KMS-11 (cell line): ENCODE measurements at regions not wholly inside any gene's neighbourhood (a gene's known extent, or its start where the extent isn't known, plus 50 kb on each side); places are given as distances from the start of the nearest gene placed in this dataset.
"Not testable (repeated sequence)": the region's sequence is repeated elsewhere in the genome, so short reads cannot be mapped to it uniquely, and the experiment has no call there.

Source experiments
- H2AFZ ChIP-seq: fragments of 200-600 bp; sonication (generic); 2 replicates; pipeline ENCODE4 v1.6.1; 2016; ENCODE audit warnings: antibody characterized with exemption, mixed run types, low read depth
- H3K27ac ChIP-seq: fragments of 200-600 bp; sonication (generic); 2 replicates; pipeline ENCODE4 v1.6.1; 2016; ENCODE audit warnings: mild to moderate bottlenecking, mixed run types
- H3K27me3 ChIP-seq: fragments of 200-600 bp; sonication (generic); 2 replicates; pipeline ENCODE4 v1.6.1; 2017; ENCODE audit warnings: mild to moderate bottlenecking, low read depth, mixed run types, moderate library complexity; ENCODE audit not compliant: insufficient read depth
- H3K36me3 ChIP-seq: fragments of 200-600 bp; sonication (generic); 2 replicates; pipeline ENCODE4 v1.6.1; 2017; ENCODE audit warnings: mild to moderate bottlenecking, mixed run types; ENCODE audit not compliant: insufficient read depth
- H3K4me1 ChIP-seq: fragments of 200-600 bp; sonication (generic); 2 replicates; pipeline ENCODE4 v1.6.1; 2016; ENCODE audit warnings: mild to moderate bottlenecking, low read depth, mixed run types; ENCODE audit not compliant: poor library complexity, severe bottlenecking
- H3K4me2 ChIP-seq: fragments of 200-600 bp; sonication (generic); 2 replicates; pipeline ENCODE4 v1.7.0; 2016; ENCODE audit warnings: mild to moderate bottlenecking, mixed run types
- H3K4me3 ChIP-seq: fragments of 200-600 bp; sonication (generic); IDR thresholded peaks from 2 replicates; pipeline ENCODE4 v1.6.1; 2017; ENCODE audit warnings: low read depth, low read length, mixed read lengths; ENCODE audit not compliant: insufficient read depth
- H3K79me2 ChIP-seq: fragments of 200-600 bp; sonication (generic); 2 replicates; pipeline ENCODE4 v1.6.1; 2016; ENCODE audit warnings: low read depth, mixed run types; ENCODE audit not compliant: insufficient read depth
- H3K9ac ChIP-seq: fragments of 200-600 bp; sonication (generic); 2 replicates; pipeline ENCODE4 v1.6.1; 2016; ENCODE audit warnings: mild to moderate bottlenecking, mixed run types
- H4K20me1 ChIP-seq: fragments of 200-600 bp; sonication (generic); 2 replicates; pipeline ENCODE4 v1.6.1; 2016; ENCODE audit warnings: mild to moderate bottlenecking, mixed run types; ENCODE audit not compliant: insufficient read depth
- TF ChIP-seq, protein P1 (sequence below): fragments of 200-600 bp; sonication (generic); conservative IDR thresholded peaks from 2 replicates; pipeline ENCODE4 v1.6.1; 2017; ENCODE audit warnings: low read depth, mild to moderate bottlenecking, antibody characterized with exemption, low read length, moderate library complexity, mixed read lengths

DNA sequence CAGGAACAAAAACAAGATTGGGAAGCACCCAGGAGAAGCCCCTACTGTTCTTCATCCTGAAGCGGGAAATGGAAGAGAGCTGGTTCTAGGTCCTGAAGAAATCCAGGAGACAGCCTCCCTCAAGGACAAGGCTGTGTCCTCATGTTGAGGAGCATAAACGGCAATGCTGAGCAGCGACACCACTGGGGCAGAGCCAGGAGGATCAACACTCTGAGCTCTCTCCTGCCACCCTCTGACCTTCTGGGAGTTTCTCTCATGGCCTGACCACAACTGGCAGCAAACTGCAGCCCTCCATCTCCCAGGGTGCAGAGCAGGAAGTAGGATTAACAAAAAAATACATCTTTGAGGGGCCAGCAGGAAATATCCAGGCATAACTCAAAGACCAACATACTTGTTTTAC lies 1292.2 kb upstream of the TMEM132C start:
- no peaks in the 10 kb centered on the region for H3K27me3 ChIP-seq
- TF ChIP-seq, protein P1, sequence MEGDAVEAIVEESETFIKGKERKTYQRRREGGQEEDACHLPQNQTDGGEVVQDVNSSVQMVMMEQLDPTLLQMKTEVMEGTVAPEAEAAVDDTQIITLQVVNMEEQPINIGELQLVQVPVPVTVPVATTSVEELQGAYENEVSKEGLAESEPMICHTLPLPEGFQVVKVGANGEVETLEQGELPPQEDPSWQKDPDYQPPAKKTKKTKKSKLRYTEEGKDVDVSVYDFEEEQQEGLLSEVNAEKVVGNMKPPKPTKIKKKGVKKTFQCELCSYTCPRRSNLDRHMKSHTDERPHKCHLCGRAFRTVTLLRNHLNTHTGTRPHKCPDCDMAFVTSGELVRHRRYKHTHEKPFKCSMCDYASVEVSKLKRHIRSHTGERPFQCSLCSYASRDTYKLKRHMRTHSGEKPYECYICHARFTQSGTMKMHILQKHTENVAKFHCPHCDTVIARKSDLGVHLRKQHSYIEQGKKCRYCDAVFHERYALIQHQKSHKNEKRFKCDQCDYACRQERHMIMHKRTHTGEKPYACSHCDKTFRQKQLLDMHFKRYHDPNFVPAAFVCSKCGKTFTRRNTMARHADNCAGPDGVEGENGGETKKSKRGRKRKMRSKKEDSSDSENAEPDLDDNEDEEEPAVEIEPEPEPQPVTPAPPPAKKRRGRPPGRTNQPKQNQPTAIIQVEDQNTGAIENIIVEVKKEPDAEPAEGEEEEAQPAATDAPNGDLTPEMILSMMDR: no peak

DNA sequence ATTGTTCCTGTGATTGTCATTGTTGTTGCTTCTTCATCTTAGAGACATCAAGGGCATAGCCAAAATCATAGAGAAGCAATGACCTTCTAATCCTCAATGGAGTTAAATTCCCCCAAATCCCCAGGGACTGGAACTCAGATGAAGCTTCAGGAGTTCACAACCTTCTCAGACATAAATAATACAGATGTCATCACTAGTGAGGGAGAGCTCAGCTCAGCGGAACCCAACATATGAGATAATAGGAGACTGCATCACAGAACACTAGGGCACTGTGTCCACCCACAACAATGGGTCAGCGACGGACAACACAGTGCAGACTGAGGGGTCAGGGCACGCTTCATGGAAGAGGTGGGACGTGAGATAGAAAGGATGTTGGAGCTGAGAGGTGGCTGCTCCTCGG lies 1290.4 kb upstream of the TMEM132C start:
- TF ChIP-seq, protein P1: no peak
- H3K27me3 ChIP-seq: no peaks in the 10 kb centered on the region
- no peak overlapping the region for H2AFZ ChIP-seq
- no peak overlapping the region for H3K9ac ChIP-seq
- H3K4me3 ChIP-seq: no peak overlapping the region
- no peak overlapping the region for H3K4me2 ChIP-seq
- H4K20me1 ChIP-seq: no peaks in the 10 kb centered on the region
- no peaks in the 10 kb centered on the region for H3K36me3 ChIP-seq
- no peaks in the 10 kb centered on the region for H3K79me2 ChIP-seq
- H3K27ac ChIP-seq: no peak overlapping the region
- H3K4me1 ChIP-seq: no peaks in the 10 kb centered on the region

More for the DNA sequence above, 1292.2 kb upstream of the TMEM132C start:
- Histone ChIP-seq H3K36me3 (no peaks in the 10 kb centered on the region), H3K27ac (no peak overlapping the region), H4K20me1 (no peaks in the 10 kb centered on the region), H3K4me2 (no peak overlapping the region), H3K79me2 (no peaks in the 10 kb centered on the region), H3K4me1 (no peaks in the 10 kb centered on the region), H2AFZ (no peak overlapping the region), H3K9ac (no peak overlapping the region), H3K4me3 (no peak overlapping the region)

DNA sequence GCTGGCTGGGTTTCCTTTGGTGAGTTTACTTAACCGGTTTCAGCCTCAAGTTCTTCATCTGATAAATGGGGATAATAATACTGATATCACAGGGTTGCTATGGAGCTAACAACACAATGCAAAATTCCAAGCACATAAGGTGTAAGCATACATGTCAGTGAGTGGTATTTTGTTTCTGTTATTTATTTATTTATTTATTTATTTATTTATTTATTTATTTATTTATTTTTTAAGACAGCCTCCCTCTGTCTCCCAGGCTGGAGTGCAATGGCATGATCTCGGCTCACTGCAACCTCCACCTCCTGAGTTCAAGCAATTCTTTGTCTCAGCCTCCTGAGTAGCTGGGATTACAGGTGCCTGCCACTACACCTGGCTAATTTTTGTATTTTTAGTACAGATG lies 1287.4 kb upstream of the TMEM132C start:
- not testable (repeated sequence) for H3K27me3 ChIP-seq

DNA sequence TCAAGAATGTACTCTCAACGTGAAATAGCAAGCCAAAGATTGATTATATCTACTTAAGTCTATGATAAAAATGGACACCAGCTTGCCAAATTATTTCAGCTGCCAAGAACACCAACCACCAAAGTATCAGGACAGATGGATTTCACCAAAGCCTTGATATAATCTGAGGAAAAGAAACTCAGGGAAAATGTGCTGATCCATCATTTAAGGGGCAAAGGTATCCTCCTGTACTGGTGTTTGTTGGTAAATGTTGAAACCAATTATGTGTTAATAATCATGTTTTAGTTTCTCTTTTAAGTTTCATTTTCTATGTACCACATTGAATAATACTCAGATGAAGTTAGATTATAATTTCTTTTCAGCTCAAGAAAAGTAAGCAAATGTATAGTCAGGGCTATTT lies 1284.3 kb upstream of the TMEM132C start:
- no peaks in the 10 kb centered on the region for H3K79me2 ChIP-seq
- no peaks in the 10 kb centered on the region for H4K20me1 ChIP-seq
- H3K4me1 ChIP-seq: no peaks in the 10 kb centered on the region

More for the DNA sequence above, 1287.4 kb upstream of the TMEM132C start:
- not testable (repeated sequence) for H3K9ac ChIP-seq, H3K4me1 ChIP-seq, H4K20me1 ChIP-seq, H3K27ac ChIP-seq, H3K4me3 ChIP-seq, H2AFZ ChIP-seq, H3K79me2 ChIP-seq, H3K4me2 ChIP-seq, H3K36me3 ChIP-seq

DNA sequence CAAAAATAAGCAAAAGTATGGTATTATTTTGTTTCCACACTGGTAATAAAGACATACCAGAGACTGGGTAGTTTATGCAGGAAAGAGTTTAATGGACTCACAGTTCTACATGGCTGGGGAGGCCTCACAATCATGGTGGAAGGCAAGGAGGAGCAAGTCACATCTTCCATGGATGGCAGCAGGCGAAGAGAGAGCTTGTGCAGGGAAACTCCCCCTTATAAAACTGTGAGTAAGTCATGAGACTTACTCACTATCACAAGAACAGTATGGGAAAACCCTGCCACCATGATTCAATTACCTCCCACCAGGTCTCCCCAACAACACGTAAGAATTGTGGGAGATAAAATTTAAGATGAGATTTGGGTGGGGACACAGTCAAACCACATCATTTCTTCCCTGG lies 1283.2 kb upstream of the TMEM132C start:
- not testable (repeated sequence) for H3K27me3 ChIP-seq, H3K79me2 ChIP-seq, H3K36me3 ChIP-seq, H3K9ac ChIP-seq, H3K4me2 ChIP-seq, H3K4me1 ChIP-seq, H4K20me1 ChIP-seq, H3K27ac ChIP-seq, H3K4me3 ChIP-seq, H2AFZ ChIP-seq

More for the DNA sequence above, 1284.3 kb upstream of the TMEM132C start:
- H3K36me3 ChIP-seq: no peaks in the 10 kb centered on the region
- no peak overlapping the region for H2AFZ ChIP-seq
- no peaks in the 10 kb centered on the region for H3K27me3 ChIP-seq
- no peak overlapping the region for H3K4me2 ChIP-seq
- H3K27ac ChIP-seq: no peak overlapping the region
- H3K9ac ChIP-seq: no peak overlapping the region
- TF ChIP-seq, protein P1: no peak
- H3K4me3 ChIP-seq: no peak overlapping the region

DNA sequence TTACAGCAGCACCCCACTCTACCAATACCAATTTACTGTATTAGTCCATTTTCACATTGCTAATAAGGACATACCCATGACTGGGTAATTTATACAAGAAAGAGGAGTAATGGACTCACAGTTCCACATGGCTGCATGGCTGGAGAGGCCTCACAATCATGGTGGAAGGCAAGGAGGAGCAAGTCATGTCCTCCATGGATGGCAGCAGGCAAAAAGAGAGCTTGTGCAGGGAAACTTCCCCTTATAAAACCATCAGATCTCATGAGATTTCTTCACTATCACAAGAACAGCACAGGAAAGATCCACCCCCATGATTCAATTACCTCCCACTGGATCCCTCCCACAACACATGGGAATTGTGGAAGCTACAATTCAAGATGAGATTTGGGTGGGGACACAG lies 1281.3 kb upstream of the TMEM132C start:
- H3K27ac ChIP-seq, H3K9ac ChIP-seq, H4K20me1 ChIP-seq, H3K36me3 ChIP-seq, H3K79me2 ChIP-seq, H3K27me3 ChIP-seq, H3K4me2 ChIP-seq, H3K4me1 ChIP-seq, H3K4me3 ChIP-seq, H2AFZ ChIP-seq: not testable (repeated sequence)
